Brain pericyte (primary cell): ENCODE measurements at regions not wholly inside any gene's neighbourhood (a gene's known extent, or its start where the extent isn't known, plus 50 kb on each side); places are given as distances from the start of the nearest gene placed in this dataset.
"Not testable (repeated sequence)": the region's sequence is repeated elsewhere in the genome, so short reads cannot be mapped to it uniquely, and the experiment has no call there.

Experiments
- DNase-seq: peaks from one replicate; pipeline ENCODE4 v3.0.0-alpha.2; 2012; ENCODE audit warnings: low read depth, low spot score

DNA sequence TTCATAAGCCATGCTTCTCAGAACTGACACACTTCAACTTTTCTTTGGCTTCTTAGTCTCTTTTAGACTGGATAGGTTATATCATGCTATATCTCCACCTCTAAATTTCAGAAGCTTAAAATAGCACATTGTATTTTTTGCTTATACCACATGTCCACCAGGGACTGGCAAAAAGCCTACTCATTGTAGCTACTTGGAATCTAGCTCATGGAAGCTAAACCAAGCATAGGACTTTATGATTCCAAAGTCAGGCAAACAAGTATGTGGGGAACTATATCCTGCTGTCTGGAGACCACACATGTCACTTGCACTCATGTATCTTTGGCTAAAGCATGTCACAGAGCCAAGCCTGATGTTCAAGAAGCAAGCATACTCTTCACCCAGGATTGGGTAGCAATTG lies 245.0 kb upstream of the RASGRP1 start:
- DNase-seq: no peak

DNA sequence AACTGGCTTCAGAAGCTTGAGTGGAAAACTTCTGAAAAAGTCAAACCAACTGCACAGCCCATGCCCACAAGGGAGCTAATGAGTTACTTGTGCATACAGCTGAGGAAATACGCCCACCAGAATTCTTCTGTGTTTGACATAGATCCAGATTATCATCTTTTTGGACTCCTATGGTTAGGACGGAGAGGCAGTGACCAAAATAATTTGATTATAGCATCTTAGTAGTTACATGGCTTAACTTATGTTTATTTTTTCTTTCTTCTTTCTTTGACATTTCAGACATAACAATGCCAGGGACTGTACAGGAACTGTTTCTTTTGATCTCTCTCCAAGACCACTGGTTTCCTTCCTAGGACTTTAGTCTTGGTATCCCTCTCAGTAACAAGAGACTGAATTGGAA lies 246.1 kb upstream of the RASGRP1 start:
- DNase-seq: no peak

DNA sequence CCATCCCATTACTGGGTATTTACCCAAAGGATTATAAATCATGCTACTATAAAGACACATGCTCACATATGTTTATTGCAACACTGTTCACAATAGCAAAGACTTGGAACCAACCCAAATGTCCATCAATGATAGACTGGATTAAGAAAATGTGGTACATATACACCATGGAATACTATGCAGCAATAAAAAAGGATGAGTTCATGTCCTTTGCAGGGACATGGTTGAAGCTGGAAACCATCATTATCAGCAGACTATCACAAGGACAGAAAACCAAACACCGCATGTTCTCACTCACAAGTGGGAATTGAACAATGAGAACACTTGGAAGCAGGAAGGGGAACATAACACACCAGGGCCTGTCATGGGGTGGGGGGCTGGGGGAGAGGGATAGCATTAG lies 249.6 kb upstream of the RASGRP1 start:
- DNase-seq: not testable (repeated sequence)

DNA sequence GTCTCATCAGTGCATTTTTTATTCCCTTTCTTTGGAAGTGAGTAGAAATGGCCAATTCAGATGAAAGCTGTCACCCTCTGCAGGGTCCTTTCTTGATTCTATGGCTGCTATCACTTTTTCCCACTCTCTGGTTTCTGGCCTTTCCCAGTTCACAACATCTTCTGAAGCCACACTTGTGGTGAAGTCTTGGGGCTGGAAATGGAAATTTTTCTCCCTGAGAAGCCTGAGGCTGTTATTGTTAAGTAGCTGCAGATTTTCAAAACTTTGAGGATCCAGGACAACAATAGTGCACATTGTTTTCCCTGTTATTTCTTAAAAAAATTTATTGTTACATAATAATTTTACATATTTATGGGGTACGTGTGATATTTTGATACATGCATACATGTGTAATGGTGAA lies 250.3 kb upstream of the RASGRP1 start:
- no peak for DNase-seq

DNA sequence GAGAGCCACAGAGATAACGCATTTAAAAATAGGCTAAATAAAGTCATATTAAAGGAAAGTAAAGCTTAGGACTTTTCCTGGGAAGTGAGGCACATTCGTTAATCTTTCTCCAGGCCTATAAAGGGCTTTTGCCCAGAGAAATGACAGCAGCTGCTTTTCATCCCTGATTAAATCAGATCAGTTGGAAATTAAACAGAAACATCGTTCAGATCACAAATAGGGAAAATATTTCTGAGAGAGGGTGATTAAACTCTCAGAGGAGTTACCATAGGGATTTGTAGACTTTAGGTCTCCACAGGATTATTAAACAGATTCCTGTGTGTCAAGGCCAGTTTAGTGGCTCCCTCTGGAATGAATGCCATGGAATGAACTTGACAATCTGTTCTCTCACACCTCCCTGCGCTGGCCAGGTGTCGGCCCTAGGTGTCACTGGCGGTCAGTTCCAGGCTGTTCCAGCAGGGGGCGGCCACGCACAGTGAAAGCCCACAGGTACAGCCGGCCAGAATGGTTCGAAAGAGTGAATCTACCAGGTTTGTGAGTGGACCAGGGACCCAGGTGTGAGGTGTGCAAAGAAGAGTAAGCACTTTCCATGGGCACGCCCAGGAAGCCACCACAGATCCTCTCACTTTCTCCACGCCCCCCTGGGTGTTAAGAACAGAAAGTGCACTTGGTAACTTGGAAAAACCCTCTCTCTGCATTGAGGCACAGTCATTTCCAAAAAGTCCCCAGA lies 253.0 kb upstream of the RASGRP1 start:
- DNase-seq: no peak

DNA sequence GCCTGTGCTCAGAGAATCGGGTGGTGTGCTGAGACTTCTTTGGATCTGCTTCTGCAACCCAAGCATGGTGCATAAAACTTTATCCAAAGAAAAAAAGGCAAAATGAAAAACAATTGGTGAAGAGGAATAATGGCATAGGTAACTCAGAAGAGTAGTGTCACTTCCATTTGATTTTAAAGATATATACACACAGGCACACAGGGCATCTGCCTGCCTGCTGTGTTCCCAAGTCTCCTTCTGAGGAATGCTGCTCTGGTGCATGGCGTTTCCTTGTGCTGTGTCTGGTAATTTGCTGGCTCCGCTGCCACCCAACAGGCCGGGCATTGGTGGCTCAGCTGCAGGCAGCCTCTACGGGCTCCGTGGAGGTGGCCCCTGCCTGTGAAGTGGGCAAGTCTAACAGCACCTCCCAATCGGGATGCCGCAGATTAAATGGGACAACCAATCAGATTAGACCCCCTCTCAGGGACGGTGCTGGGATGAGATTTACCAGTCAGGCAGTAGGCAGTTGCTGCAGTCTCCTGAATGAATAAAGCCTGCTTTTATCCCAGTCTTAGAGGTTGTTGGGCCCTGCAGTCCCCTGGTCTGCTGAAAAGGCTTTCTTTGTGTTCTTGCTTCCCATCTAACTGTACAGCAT lies 253.7 kb upstream of the RASGRP1 start:
- no peak for DNase-seq

DNA sequence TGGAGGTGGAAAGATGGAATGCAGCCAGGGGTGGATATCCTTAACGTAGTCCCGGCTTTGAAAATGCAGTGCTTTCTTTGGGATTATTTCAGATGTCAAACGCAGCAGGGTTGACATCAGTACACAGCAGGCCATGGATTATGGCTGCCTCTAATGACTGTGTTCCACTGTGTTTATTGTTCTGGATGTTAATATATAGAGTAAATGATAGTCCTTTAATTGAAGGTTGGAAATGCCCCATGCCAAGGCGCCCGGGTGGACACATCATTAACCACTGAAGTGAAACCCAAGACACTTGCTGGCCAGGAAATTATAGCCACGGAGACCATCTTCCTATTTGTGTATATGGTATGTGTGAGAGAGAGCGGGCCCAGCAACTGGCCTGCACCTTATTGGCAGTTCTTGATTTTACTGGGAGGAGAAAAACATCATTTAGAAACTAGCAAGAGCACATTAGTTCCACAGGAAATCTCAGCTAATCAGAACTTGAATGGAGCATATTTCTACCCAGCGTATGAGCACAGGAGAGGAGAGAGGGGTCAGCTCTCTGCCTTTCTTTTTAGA lies 254.9 kb upstream of the RASGRP1 start:
- DNase-seq: no peak

DNA sequence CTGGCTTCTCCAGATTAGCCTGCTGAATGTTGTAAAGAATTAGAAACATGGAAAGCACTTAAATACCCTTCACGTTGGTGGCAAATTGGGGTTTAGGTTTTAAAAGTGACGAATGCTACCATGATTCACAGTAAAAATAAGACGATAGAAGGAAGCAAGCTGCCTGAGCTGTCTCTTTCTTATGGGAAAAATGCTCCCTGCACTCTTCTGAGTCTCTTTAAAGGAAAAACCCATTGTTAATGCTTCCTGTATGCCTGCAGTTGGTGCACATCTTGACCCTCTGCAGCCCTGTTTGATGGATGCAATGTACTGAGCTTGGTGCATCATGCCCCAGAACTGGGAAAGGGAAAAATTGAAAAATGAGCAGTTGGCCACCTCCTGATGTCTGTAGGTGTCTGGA lies 258.6 kb upstream of the RASGRP1 start:
- no peak for DNase-seq

DNA sequence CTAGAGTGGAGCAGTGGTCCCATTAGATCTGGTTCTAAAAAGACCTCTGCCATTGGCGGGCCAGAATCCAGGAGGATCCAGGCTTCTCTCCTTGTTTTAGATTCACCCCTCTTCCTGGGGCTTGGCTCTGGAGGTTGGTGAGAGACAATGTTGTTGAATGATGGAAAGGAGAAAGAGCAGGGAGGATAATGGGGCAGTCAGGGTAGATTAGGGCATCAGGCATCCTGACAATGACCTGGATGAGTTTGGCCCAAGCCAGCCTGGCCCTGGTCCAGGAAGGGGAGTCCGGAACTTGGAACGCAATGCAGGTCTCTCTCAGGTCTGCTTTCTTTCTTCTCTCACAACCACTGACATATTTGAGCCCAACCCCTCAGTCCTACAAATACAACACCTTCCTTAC lies 260.1 kb upstream of the RASGRP1 start:
- no peak for DNase-seq

DNA sequence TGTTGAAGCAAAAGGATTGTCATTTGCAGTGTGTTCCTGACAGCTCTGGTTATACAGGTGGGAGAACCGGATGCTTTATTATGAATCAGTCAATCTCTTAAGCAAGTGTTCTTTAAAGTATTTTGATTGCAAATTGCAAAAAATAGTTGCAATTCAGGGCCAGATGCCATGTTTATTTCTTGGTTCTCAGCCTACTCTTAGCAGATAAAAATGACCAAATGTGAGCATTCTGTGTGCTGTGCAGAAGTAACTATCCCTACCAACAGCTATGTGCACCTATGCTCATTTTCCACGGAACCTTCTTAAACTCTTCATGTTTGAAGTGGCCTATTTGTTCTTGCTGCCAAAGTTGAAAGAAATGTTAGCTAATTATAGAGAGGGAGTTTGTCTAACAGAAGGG lies 262.3 kb upstream of the RASGRP1 start:
- DNase-seq: no peak

DNA sequence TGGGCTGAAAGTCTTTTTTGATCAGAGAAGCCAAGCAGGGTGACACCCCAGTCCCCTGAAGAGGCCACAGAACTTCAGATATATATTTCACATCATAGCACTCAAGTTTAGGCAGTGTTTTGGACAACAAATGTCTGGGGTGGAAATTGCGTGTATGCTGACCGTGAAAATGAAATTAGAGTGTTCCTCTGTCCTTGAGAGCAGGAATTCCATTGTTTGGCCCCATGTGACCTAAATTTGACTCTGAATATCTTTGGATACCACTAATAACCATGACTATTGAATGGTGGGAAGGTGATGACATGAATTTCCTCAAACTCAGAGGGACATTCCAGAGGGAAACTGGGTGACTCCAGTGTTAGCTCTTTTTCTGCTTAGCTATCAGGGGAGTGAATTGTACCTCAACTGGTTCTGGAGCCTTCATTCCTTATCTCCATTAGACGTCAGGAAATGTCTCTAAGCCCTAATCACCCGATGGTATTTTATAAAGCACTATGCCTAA lies 263.5 kb upstream of the RASGRP1 start:
- no peak for DNase-seq

DNA sequence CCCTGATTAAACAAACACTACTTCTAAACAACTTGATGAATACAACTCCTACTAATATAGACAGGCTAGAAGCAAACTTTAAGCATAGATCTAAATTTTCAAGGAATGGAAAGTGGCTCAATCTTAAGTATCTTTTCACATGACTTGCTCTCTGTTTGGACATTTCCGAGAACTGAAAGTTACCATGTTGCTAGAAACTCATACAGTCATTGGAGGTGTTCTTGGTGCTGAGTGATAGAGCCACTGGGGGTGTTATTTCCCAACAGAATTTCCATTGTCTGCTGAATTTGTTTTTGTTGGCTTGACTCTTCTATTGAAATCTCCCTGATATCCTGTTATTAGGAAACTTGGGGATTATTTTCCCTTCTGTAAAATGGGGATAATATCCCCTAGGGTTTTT lies 264.5 kb upstream of the RASGRP1 start:
- no peak for DNase-seq

DNA sequence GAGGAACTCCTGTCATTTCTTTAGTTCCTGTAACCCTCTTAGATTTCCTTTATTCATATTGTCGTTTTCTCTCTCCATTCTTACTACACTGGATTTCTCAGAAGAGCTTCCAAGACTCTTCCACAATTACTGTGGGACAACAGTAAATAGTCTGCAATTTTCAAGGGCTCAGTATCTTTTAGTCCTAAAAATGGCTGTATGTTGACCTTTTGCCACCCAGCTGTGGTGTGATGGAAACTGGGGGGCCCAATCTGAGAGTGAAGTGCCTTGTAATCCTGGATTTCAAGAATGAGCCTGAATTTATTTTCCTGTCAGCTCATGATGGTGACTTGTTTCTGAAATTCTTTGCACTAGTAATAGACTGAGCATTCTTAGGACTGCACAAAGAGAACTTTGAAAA lies 277.6 kb upstream of the RASGRP1 start:
- DNase-seq: no peak

DNA sequence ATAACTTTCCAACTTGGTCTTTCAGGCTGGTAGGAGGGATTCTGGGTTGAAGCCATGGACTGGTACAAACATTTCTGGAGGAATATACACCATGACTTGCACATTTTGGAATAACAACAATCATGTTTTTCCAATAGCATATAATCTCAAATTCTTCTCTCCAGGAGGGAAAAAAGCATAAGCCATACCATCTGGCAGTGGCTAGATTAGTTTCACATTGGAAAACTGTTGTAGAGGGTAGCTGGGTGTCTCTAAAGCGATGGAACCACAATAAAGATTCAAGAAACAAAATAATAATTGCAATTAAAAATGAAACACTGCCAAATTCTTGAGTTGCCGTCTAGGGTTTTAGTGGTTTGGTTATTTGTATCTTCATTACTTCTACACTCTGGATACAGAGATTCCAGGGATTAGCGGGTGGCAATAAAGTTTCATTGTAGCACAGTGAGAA lies 278.5 kb upstream of the RASGRP1 start:
- peak; percentile 70 for DNase-seq

DNA sequence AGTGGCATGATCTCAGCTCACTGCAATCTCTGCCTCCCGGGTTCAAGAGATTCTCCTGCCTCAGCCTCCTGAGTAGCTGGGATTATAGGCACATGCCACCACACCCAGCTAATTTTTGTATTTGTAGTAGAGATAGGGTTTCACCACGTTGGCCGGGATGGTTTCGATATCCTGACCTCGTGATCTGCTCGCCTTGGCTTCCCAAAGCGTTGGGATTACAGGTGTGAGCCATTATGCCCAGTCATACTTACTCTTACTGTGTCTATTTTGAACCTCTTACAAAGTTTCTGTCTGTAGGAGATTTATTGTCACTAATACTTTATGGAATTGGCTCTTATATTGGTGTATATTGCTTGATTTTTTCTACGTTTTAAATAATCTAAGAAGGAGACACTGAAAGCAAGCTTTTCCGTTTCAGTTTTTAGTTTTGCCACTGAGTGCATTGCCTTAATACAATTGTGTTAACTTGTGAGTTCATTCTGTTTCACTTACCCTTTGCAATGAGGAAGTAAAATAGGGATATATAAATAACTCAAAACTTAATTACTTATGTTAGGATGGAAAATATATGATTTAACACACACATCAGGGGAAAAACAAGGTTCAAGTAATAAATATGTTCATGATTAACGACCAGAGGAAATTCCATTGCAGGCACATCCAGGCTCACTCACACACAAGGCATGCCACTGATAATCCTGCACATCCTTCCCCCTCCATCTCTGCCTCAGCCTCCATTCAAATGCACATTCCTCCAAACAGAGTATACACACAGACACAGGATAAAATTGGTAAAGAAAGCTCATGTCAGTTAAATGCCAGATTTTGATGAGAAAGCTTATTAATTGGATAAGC lies 279.3 kb upstream of the RASGRP1 start:
- DNase-seq: no peak

DNA sequence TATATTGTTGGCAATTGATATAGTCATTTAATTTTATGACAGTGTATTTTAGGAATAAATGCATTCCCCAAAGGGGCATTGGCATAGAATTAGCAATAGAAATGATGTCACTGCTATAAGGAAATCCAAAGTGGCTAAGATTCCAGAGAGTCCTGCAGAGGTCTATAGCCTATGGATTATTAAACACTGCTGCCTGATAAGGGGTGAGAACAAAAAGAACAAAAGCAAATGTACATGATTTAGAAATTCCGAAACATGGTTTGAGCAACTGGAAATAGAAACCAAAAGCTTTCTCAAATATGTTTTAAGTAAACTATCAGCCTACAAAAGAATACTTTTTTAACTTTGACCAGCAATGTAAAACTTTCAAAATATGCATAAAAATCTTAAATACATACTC lies 280.1 kb upstream of the RASGRP1 start:
- DNase-seq: no peak

DNA sequence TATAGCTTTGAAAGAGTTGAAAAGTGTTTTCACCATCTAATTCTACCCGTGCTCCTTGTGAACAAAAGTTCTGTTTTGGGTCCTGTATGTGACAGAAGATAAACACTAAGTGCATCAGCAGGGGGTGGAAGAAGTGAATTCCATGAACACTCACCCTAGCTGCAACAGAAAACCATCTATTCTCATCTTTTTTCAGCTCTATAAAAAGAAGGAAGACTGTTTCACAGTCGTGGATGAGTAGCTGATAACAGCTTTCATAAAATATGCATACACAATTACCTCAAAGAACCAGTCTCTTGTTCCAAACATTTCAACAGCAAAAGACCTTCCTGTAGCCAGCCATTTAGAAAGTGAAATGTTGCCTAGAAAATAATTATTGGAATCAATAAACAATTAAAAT lies 281.7 kb upstream of the RASGRP1 start:
- DNase-seq: no peak

DNA sequence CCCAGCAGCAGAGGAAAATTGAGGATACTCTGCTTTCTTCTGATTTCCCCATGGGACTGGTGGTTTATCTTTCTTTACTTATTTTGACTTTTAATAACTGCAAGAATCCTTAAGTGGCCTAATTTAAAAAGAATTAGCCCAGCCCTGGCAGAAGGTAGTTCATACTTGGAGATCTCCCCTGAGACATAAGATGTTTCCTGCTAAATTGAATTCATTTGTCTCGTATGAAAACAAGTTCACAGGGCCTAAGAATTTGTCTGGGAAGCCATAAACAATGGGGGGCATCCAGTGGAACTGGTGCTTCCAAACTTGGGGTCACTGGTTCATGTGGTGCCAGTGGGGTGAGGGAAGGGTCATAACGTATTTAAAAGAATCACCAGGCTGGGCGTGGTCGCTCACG lies 283.1 kb upstream of the RASGRP1 start:
- DNase-seq: no peak

DNA sequence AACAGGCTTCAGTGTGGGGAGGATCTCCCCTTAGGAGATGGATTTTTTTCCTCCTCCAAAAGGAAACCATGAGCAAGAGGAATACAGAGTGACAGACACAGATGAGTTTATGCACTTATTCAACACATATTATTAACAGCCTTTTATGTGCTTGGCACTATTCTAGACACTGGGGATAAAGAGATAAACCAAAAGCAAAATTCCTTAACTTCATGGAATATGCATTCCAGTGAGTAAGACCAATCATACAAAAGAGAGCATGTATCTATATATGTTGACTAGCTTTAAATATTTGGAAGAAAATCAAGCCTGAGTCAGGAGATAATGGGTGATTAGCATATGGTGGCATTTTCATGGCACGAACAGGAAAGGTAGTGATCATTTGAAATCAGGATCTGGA lies 284.4 kb upstream of the RASGRP1 start:
- no peak for DNase-seq

DNA sequence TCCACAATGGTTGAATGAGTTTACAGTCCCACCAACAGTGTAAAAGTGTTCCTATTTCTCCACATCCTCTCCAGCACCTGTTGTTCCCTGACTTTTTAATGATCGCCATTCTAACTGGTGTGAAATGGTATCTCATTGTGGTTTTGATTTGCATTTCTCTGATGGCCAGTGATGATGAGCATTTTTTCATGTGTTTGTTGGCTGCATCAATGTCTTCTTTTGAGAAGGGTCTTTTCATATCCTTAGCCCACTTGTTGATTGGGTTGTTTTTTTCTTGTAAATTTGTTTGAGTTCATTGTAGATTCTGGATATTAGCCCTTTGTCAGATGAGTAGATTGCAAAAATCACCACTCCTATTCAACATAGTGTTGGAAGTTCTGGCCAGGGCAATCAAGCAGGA lies 287.6 kb upstream of the RASGRP1 start:
- not testable (repeated sequence) for DNase-seq

DNA sequence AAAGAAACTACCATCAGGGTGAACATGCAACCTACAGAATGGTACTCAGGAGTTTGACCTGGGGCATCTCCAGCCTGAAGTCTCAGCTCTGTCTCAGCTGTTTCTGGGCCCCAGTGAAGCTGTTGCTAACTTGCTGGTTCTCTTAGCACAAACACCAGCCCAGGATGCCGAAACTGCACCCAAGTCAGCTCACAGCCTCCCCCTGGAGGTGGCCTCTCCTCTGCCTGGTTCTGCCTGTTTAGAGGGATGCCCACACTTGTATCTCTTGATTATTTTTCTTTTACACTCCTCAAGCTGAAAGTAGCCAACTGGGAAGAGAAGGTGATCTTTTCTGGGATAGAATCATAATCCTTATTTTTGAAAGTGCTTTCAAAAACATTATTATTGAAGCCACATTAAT lies 289.0 kb upstream of the RASGRP1 start:
- DNase-seq: no peak

DNA sequence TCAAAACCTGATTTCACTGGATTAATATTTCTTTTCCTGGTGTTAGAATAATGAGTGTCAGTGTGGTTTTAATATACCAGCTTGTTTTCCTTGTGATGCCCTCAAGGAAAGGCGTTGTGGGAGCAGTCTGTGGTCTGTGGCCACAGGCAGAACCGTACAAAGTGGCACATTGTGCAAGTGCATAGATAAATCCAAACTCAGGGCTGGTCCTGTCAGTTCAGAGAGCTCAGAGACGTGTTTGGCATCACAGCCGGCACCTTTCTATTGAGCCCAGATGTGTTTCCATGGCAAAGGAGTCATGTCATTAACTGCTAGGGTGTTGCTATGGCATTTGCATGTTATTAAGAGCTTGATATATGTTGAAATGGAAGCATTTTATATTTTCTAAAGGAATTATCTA lies 289.9 kb upstream of the RASGRP1 start:
- DNase-seq: no peak
